HG03060 (cell line): ENCODE measurements at regions not wholly inside any gene's neighbourhood (a gene's known extent, or its start where the extent isn't known, plus 50 kb on each side); places are given as distances from the start of the nearest gene placed in this dataset.

Experiments used
- ATAC-seq: cut with Tn5 transposase; IDR thresholded peaks from one replicate; pipeline ENCODE4 v1.9.1; 2021; ENCODE audit warnings: low read depth, moderate number of reproducible peaks; ENCODE audit not compliant: unreplicated experiment

- no peak for ATAC-seq
Measured at GRCh38 chr13:34425327-34425949, 516.6 kb upstream of the NBEA start.

GRCh38 chr13:34428911-34429310 lies 513.2 kb upstream of the NBEA start:
- no peak for ATAC-seq

GRCh38 chr13:34430294-34430693 lies 511.8 kb upstream of the NBEA start:
- no peak for ATAC-seq

GRCh38 chr13:34431827-34432581 lies 510.1 kb upstream of the NBEA start:
- no peak for ATAC-seq

GRCh38 chr13:34435338-34435737 lies 506.7 kb upstream of the NBEA start:
- ATAC-seq: no peak

GRCh38 chr13:34437873-34438272 lies 504.2 kb upstream of the NBEA start:
- ATAC-seq: no peak

- no peak for ATAC-seq
Measured at GRCh38 chr13:34452831-34453230, 489.2 kb upstream of the NBEA start.

GRCh38 chr13:34458756-34459715 lies 483.0 kb upstream of the NBEA start:
- ATAC-seq: no peak

- ATAC-seq: no peak
Measured at GRCh38 chr13:34459856-34460255, 482.2 kb upstream of the NBEA start.

GRCh38 chr13:34462843-34463242 lies 479.2 kb upstream of the NBEA start:
- no peak for ATAC-seq

GRCh38 chr13:34464011-34464410 lies 478.1 kb upstream of the NBEA start:
- ATAC-seq: no peak

GRCh38 chr13:34465423-34465922 lies 476.6 kb upstream of the NBEA start:
- no peak for ATAC-seq

GRCh38 chr13:34466301-34466700 lies 475.8 kb upstream of the NBEA start:
- ATAC-seq: no peak

GRCh38 chr13:34467450-34468083 lies 474.5 kb upstream of the NBEA start:
- ATAC-seq: no peak

- no peak for ATAC-seq
Measured at GRCh38 chr13:34469196-34469986, 472.7 kb upstream of the NBEA start.

GRCh38 chr13:34474187-34474868 lies 467.7 kb upstream of the NBEA start:
- no peak for ATAC-seq

GRCh38 chr13:34478376-34478775 lies 463.7 kb upstream of the NBEA start:
- no peak for ATAC-seq

GRCh38 chr13:34502011-34502410 lies 440.1 kb upstream of the NBEA start:
- no peak for ATAC-seq

GRCh38 chr13:34502621-34503020 lies 439.4 kb upstream of the NBEA start:
- ATAC-seq: no peak
